BLaER1 (cell line): ENCODE measurements at regions not wholly inside any gene's neighbourhood (a gene's known extent, or its start where the extent isn't known, plus 50 kb on each side); places are given as distances from the start of the nearest gene placed in this dataset.

ENCODE experiments used
- H3K27ac ChIP-seq: shearing (Covaris generic); formaldehyde crosslinking; 2 replicates; pipeline ENCODE4 v1.8.1; 2022
- H3K27me3 ChIP-seq: shearing (Covaris generic); formaldehyde crosslinking; 2 replicates; pipeline ENCODE4 v1.8.1; 2022
- H3K36me3 ChIP-seq: shearing (Covaris generic); formaldehyde crosslinking; 2 replicates; pipeline ENCODE4 v1.8.1; 2022
- H3K4me1 ChIP-seq: shearing (Covaris generic); formaldehyde crosslinking; 2 replicates; pipeline ENCODE4 v1.8.1; 2022
- H3K4me2 ChIP-seq: shearing (Covaris generic); formaldehyde crosslinking; 2 replicates; pipeline ENCODE4 v1.8.1; 2022
- H3K4me3 ChIP-seq: shearing (Covaris generic); formaldehyde crosslinking; 2 replicates; pipeline ENCODE4 v1.8.1; 2022
- H3K9ac ChIP-seq: shearing (Covaris generic); formaldehyde crosslinking; 2 replicates; pipeline ENCODE4 v1.8.1; 2022
- H3K9me3 ChIP-seq: shearing (Covaris generic); formaldehyde crosslinking; 2 replicates; pipeline ENCODE4 v1.8.1; 2022
- H4K20me1 ChIP-seq: shearing (Covaris generic); formaldehyde crosslinking; 2 replicates; pipeline ENCODE4 v1.8.1; 2022
- Cebpa-rat ChIP-seq: shearing (Covaris generic); IDR thresholded peaks from 2 replicates; pipeline ENCODE4 v1.8.1; 2022

GRCh38 chr12:124232654-124232987 is 62.3 kb upstream of the RFLNA start:
- Histone ChIP-seq H4K20me1 (no peaks in the 10 kb centered on the region), H3K4me3 (no peak overlapping the region), H3K9ac (no peak overlapping the region; the same call in 1 of the 2 replicates), H3K27ac (no peak overlapping the region; the same call in 1 of the 2 replicates), H3K9me3 (peaks cover 17% of the 10 kb centered on the region), H3K4me1 (peaks cover 32% of the 10 kb centered on the region), H3K36me3 (no peaks in the 10 kb centered on the region), H3K4me2 (peak overlapping the region; percentile 30), H3K27me3 (no peaks in the 10 kb centered on the region)
- no peak for TF ChIP-seq Cebpa-rat

DNA sequence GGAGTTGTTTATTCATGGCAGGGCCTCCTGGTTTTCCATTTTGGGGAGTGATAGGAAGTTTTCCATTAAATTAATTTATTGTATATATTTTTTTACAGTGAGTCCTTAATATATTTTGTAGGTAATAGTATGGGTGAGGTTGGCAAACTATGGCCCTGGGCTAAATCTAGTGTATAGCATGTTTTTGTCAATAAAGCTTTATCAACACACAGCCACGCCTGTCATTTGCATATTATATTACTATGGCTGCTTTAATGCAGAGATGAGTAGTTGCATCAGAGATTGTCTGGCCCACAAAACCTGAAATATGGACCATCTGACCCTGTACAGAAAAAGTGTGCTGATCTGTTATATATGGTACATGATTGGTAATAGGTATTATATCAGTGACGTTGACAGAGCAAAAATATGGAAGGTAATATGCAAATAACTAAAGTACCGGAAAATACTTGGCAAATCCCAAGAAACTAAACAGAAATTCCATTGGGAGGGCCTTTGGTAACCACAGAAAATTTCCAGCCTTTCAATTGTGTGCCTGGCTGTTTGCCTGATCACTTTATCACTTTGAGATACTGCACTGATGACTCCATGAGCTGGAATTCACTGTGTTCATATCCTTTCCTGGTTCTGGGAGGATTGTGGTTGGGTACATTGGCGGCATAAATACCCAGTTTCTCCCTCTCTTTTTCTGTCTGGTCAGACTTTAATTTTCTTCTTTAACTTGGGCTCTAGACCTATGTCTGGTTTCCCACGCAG is 61.7 kb upstream of the RFLNA start:
- Histone ChIP-seq H3K9me3 (peaks cover 17% of the 10 kb centered on the region), H3K9ac (no peak overlapping the region), H3K27ac (no peak overlapping the region), H4K20me1 (no peaks in the 10 kb centered on the region), H3K4me3 (no peak overlapping the region), H3K36me3 (no peaks in the 10 kb centered on the region), H3K4me1 (peaks cover 26% of the 10 kb centered on the region), H3K4me2 (no peak overlapping the region; the same call in 1 of the 2 replicates), H3K27me3 (no peaks in the 10 kb centered on the region)
- TF ChIP-seq Cebpa-rat, result no peak

- H3K27me3 ChIP-seq, result no peaks in the 10 kb centered on the region
- no peaks in the 10 kb centered on the region for H3K36me3 ChIP-seq
- H3K9me3 ChIP-seq, result peaks cover 17% of the 10 kb centered on the region
- no peak overlapping the region for H3K27ac ChIP-seq
- TF ChIP-seq Cebpa-rat, result no peak
- H4K20me1 ChIP-seq, result no peaks in the 10 kb centered on the region
- no peak overlapping the region for H3K4me2 ChIP-seq
- H3K9ac ChIP-seq, result no peak overlapping the region
- H3K4me3 ChIP-seq, result no peak overlapping the region
- peaks cover 23% of the 10 kb centered on the region for H3K4me1 ChIP-seq
Observed at GRCh38 chr12:124233846-124234640, 60.9 kb upstream of the RFLNA start.

GRCh38 chr12:124236625-124237031 is 58.3 kb upstream of the RFLNA start:
- Histone ChIP-seq H3K4me3 (no peak overlapping the region), H3K4me1 (peaks cover 12% of the 10 kb centered on the region), H3K4me2 (no peak overlapping the region), H3K9me3 (peaks cover 12% of the 10 kb centered on the region), H3K27ac (no peak overlapping the region), H3K27me3 (no peaks in the 10 kb centered on the region), H3K36me3 (no peaks in the 10 kb centered on the region), H4K20me1 (no peaks in the 10 kb centered on the region), H3K9ac (no peak overlapping the region)
- TF ChIP-seq Cebpa-rat, result no peak

DNA sequence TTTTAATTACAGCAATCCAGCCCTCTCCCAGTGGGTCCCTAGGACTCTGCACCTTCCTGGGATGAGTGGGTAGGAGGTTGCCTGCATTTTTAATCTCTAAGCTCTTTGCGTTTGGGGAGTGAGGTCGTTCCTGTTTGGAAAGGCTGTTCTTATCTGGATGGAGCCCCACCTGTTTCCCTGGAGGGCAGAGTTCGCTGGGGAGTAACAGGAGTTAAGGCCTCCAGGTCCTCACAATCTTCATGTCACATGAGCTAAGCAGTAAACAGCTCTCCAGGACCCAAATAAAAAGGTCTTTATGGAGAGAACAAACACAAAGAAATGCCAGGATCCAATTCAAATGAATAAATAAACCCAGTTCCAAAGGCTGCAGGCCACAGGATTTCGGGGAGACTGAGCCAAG is 56.0 kb upstream of the RFLNA start:
- H3K4me1 ChIP-seq, result no peaks in the 10 kb centered on the region
- no peaks in the 10 kb centered on the region for H4K20me1 ChIP-seq
- H3K27ac ChIP-seq, result no peak overlapping the region
- no peak overlapping the region for H3K9ac ChIP-seq
- H3K27me3 ChIP-seq, result no peaks in the 10 kb centered on the region
- H3K4me3 ChIP-seq, result no peak overlapping the region
- no peaks in the 10 kb centered on the region for H3K36me3 ChIP-seq
- no peak overlapping the region for H3K4me2 ChIP-seq
- H3K9me3 ChIP-seq, result peaks cover 12% of the 10 kb centered on the region
- TF ChIP-seq Cebpa-rat, result no peak

- Histone ChIP-seq H3K9ac (no peak overlapping the region), H3K27ac (no peak overlapping the region), H3K4me3 (no peak overlapping the region), H3K27me3 (no peaks in the 10 kb centered on the region), H3K4me1 (no peaks in the 10 kb centered on the region), H3K4me2 (no peak overlapping the region), H3K36me3 (no peaks in the 10 kb centered on the region), H3K9me3 (peaks cover 16% of the 10 kb centered on the region), H4K20me1 (no peaks in the 10 kb centered on the region)
- TF ChIP-seq Cebpa-rat, result no peak
Observed at GRCh38 chr12:124240493-124240892, 54.4 kb upstream of the RFLNA start.

GRCh38 chr12:124241776-124242528 is 52.9 kb upstream of the RFLNA start:
- no peaks in the 10 kb centered on the region for H3K36me3 ChIP-seq
- TF ChIP-seq Cebpa-rat, result no peak
- H4K20me1 ChIP-seq, result no peaks in the 10 kb centered on the region
- H3K9ac ChIP-seq, result no peak overlapping the region
- no peaks in the 10 kb centered on the region for H3K4me1 ChIP-seq
- no peak overlapping the region for H3K27ac ChIP-seq
- no peak overlapping the region for H3K4me2 ChIP-seq
- H3K9me3 ChIP-seq, result peaks cover 31% of the 10 kb centered on the region
- no peaks in the 10 kb centered on the region for H3K27me3 ChIP-seq
- no peak overlapping the region for H3K4me3 ChIP-seq

DNA sequence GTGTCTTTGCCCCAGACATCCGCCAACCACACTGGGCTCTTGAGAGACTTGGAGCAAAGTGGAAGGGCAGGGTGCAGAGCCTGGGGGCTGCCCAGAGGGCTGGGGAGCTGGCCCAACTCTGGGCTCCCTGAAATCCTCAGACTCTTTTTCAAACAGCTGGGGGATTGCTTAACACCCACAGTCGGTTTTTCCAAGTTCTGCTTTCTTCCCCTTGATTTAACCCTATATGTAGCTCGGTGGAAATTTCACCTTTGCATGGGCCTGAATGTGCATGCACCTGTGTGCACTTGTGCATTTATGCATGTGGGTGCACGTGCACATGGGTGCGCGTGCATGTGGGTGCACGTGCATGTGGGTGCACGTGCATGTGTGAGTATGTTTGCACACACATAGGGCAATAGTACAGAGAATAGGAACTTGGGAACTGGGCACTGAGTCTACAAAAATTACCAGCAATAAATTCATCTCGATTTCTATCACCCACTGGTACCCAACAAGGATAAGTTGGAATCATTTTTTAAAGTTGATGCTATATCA is 52.3 kb upstream of the RFLNA start:
- no peaks in the 10 kb centered on the region for H3K4me1 ChIP-seq
- no peak overlapping the region for H3K4me3 ChIP-seq
- no peaks in the 10 kb centered on the region for H3K36me3 ChIP-seq
- H3K9me3 ChIP-seq, result peaks cover 37% of the 10 kb centered on the region
- H3K9ac ChIP-seq, result no peak overlapping the region
- no peak for TF ChIP-seq Cebpa-rat
- H3K27ac ChIP-seq, result no peak overlapping the region
- no peaks in the 10 kb centered on the region for H4K20me1 ChIP-seq
- no peaks in the 10 kb centered on the region for H3K27me3 ChIP-seq
- no peak overlapping the region for H3K4me2 ChIP-seq

GRCh38 chr12:124243936-124244335 is 51.0 kb upstream of the RFLNA start:
- Histone ChIP-seq H3K27ac (no peak overlapping the region), H3K4me1 (no peaks in the 10 kb centered on the region), H3K9me3 (peaks cover 40% of the 10 kb centered on the region), H4K20me1 (no peaks in the 10 kb centered on the region), H3K36me3 (no peaks in the 10 kb centered on the region), H3K9ac (no peak overlapping the region), H3K4me2 (no peak overlapping the region), H3K4me3 (no peak overlapping the region), H3K27me3 (no peaks in the 10 kb centered on the region)
- no peak for TF ChIP-seq Cebpa-rat
